Lower leg skin (tissue), 4 donors: ENCODE measurements at regions not wholly inside any gene's neighbourhood (a gene's known extent, or its start where the extent isn't known, plus 50 kb on each side); places are given as distances from the start of the nearest gene placed in this dataset.

Source experiments
- DNase-seq, 2 donors: peaks; one replicate each; pipeline ENCODE4 v3.0.0-alpha.2; 2019; ENCODE audit warnings: low spot score in 2 of 2
- H3K4me3 ChIP-seq: fragments of 200-600 bp; sonication (generic); 2 replicates; pipeline ENCODE4 v1.5.1; 2017; ENCODE audit warnings: mild to moderate bottlenecking, low read depth; ENCODE audit not compliant: poor library complexity, severe bottlenecking
- POLR2A ChIP-seq, 2 donors: fragments of 450-650 bp; IDR thresholded peaks; one replicate each; pipeline ENCODE4 v1.6.1; 2016 to 2017; ENCODE audit warnings: antibody characterized with exemption in 2 of 2, mild to moderate bottlenecking in 1 of 2, moderate library complexity in 1 of 2
- WGBS, 2 donors: methylation state at CpG; one replicate each; pipeline ENCODE4 v1.1.5; 2018; 5-methylcytosine and 5-hydroxymethylcytosine counted together
- intact Hi-C: fragments of 100-400 bp; cut with DNase I; formaldehyde crosslinking; loops from one replicate; pipeline ENCODE4 v1.15.0; 2023; ENCODE audit warnings: low total_unique reads
- TF ChIP-seq, protein P1 (sequence below), 3 donors: fragments of 450-650 bp; IDR thresholded peaks; one replicate each; pipeline ENCODE4 v1.5.1; 2016; ENCODE audit warnings: antibody characterized with exemption in 3 of 3, mild to moderate bottlenecking in 3 of 3, moderate library complexity in 2 of 3

DNA sequence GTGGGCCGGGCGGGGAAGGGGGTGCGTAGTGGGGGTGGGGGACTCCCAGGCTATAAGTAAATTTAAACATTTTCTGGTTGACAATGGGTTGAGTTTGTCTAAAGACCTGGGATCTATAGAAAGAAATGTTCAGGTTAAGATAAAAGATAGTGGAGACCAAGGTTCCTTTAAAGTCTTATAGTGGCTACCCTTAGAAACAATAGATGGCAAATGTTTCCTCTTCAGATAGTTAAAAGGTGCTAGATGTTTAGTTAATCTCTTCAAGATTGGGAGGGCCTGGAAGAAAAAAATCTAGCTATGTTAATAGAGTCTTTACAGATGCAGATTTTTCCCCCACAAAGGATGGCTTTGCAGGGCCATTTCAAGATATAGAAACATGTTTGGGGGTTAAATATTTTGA is 446.4 kb upstream of the FKBP1C start:
- intact Hi-C loops, result no loop called here
- WGBS, 2 donors, result 85 to 91% methylated on average over 3 of the region's 3 CpGs

GRCh38 chr6:62763125-62763912 is 447.9 kb upstream of the FKBP1C start:
- 63 to 69% methylated on average over 2 of the region's 2 CpGs for WGBS, 2 donors
- no peak overlapping the region for H3K4me3 ChIP-seq
- no peak for DNase-seq
- intact Hi-C loops, result no loop called here
- TF ChIP-seq, protein P1, sequence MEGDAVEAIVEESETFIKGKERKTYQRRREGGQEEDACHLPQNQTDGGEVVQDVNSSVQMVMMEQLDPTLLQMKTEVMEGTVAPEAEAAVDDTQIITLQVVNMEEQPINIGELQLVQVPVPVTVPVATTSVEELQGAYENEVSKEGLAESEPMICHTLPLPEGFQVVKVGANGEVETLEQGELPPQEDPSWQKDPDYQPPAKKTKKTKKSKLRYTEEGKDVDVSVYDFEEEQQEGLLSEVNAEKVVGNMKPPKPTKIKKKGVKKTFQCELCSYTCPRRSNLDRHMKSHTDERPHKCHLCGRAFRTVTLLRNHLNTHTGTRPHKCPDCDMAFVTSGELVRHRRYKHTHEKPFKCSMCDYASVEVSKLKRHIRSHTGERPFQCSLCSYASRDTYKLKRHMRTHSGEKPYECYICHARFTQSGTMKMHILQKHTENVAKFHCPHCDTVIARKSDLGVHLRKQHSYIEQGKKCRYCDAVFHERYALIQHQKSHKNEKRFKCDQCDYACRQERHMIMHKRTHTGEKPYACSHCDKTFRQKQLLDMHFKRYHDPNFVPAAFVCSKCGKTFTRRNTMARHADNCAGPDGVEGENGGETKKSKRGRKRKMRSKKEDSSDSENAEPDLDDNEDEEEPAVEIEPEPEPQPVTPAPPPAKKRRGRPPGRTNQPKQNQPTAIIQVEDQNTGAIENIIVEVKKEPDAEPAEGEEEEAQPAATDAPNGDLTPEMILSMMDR (IDR thresholded peaks at IDR 0.05), result no peak
- TF ChIP-seq POLR2A (IDR thresholded peaks at IDR 0.05), result no peak

More for the DNA sequence above, 446.4 kb upstream of the FKBP1C start:
- no peak for DNase-seq
- TF ChIP-seq, protein P1 (IDR thresholded peaks at IDR 0.05), result no peak
- TF ChIP-seq POLR2A (IDR thresholded peaks at IDR 0.05), result no peak
- no peak overlapping the region for H3K4me3 ChIP-seq

- no peak for TF ChIP-seq POLR2A (IDR thresholded peaks at IDR 0.05)
- TF ChIP-seq, protein P1 (IDR thresholded peaks at IDR 0.05), result no peak
- intact Hi-C loops, result loop anchor here (10.0 kb wide), 1 partner anchor 538 kb away; no protein-coding TSS in a partner anchor
- no peak overlapping the region for H3K4me3 ChIP-seq
- DNase-seq, result no peak
- WGBS, 2 donors, result 42 to 56% methylated on average over 1 of the region's 1 CpG
Measured at GRCh38 chr6:62746968-62747367, 460.9 kb upstream of the KHDRBS2 start.

GRCh38 chr6:62746161-62746560 is 460.1 kb upstream of the KHDRBS2 start:
- no peak for DNase-seq
- no peak overlapping the region for H3K4me3 ChIP-seq
- TF ChIP-seq POLR2A (IDR thresholded peaks at IDR 0.05), result no peak
- TF ChIP-seq, protein P1 (IDR thresholded peaks at IDR 0.05), result no peak
- intact Hi-C loops, result loop anchor here (10.0 kb wide), 1 partner anchor 539 kb away; no protein-coding TSS in a partner anchor

GRCh38 chr6:62740596-62740995 is 454.6 kb upstream of the KHDRBS2 start:
- TF ChIP-seq, protein P1 (IDR thresholded peaks at IDR 0.05), result no peak
- TF ChIP-seq POLR2A (IDR thresholded peaks at IDR 0.05), result no peak
- intact Hi-C loops, result loop anchor here (10.0 kb wide), 1 partner anchor 544 kb away; no protein-coding TSS in a partner anchor
- 81 to 93% methylated on average over 3 to 5 of the region's 5 CpGs for WGBS, 2 donors
- no peak overlapping the region for H3K4me3 ChIP-seq
- no peak for DNase-seq
